Upper lobe of left lung (tissue), 4 donors: ENCODE measurements at regions not wholly inside any gene's neighbourhood (a gene's known extent, or its start where the extent isn't known, plus 50 kb on each side); places are given as distances from the start of the nearest gene placed in this dataset.

Experiments used
- CTCF ChIP-seq, 6 experiments: fragments of 450-650 bp in 4 of 6; fragments of 200-600 bp in 2 of 6; sonication (generic) in 2 of 6; IDR thresholded peaks; one replicate each; pipeline ENCODE4 v1.5.1; 2016 to 2019; ENCODE audit warnings: antibody characterized with exemption in 6 of 6
- EP300 ChIP-seq, 4 donors: sonication (generic); formaldehyde crosslinking; IDR thresholded peaks; one replicate each; pipeline ENCODE4 v1.5.1; 2017; ENCODE audit warnings: antibody characterized with exemption in 4 of 4, control low read depth in 2 of 4

DNA sequence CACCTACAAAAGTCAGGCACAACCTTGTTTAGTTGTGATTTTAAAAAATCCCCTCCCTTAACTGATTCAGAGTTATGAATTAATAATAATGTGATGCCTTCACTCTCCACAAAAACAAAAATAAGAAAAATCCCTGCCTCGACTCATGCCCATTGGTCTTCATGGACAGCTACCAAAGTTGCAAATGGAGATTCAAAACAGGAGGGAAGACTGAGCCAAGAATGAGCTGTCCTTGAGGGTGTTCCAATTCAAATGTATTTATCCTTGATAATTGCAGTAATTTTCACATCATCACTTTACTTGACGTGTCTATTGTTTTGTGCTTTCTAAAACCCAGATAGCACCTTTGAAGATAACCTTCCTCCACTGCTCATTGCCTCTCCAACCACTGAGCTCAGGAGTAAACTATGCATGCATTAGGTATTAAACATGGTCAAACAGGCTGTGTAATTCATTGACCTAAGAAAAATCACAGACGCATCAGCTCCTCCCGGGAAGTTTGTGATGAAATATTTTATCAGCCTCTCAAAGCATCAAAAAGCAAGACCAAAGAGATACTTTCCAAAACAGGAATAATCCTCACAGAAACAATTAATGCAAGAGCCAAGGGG lies 712.7 kb upstream of the IGFBP3 start:
- no peak for TF ChIP-seq CTCF (IDR thresholded peaks at IDR 0.05)
- TF ChIP-seq EP300 (IDR thresholded peaks at IDR 0.05), result no peak
